ENCODE measurements at regions not wholly inside any gene's neighbourhood (a gene's known extent, or its start where the extent isn't known, plus 50 kb on each side); places are given as distances from the start of the nearest gene placed in this dataset.

GRCh38 chr13:99867535-99868257 is 103.9 kb downstream of the ZIC5 start:
- ChIA-PET POLR2A (no interaction called here), CTCF (no interaction called here)
- Mint-ChIP-seq H3K27ac (no peak overlapping the region), H3K27me3 (no peaks in the 10 kb centered on the region), H3K9me3 (no peaks in the 10 kb centered on the region), H3K36me3 (no peaks in the 10 kb centered on the region), H3K4me3 (no peak overlapping the region), H3K4me1 (ENCODE audit: low read depth) (no peaks in the 10 kb centered on the region)
- intact Hi-C loops (cut with micrococcal nuclease) = no loop called here
- no peak for DNase-seq

- H3K27me3 Mint-ChIP-seq = peaks cover 1% of the 10 kb centered on the region
- no peak for DNase-seq
- ChIA-PET CTCF (no interaction called here), POLR2A (no interaction called here)
- no peak overlapping the region for H3K4me3 Mint-ChIP-seq
- no peaks in the 10 kb centered on the region for H3K36me3 Mint-ChIP-seq
- H3K4me1 Mint-ChIP-seq (ENCODE audit: low read depth) = no peaks in the 10 kb centered on the region
- H3K27ac Mint-ChIP-seq = no peak overlapping the region
- H3K9me3 Mint-ChIP-seq = no peaks in the 10 kb centered on the region
- intact Hi-C loops (cut with micrococcal nuclease) = no loop called here
Observed at GRCh38 chr13:99866781-99867180, 104.8 kb downstream of the ZIC5 start.

DNA sequence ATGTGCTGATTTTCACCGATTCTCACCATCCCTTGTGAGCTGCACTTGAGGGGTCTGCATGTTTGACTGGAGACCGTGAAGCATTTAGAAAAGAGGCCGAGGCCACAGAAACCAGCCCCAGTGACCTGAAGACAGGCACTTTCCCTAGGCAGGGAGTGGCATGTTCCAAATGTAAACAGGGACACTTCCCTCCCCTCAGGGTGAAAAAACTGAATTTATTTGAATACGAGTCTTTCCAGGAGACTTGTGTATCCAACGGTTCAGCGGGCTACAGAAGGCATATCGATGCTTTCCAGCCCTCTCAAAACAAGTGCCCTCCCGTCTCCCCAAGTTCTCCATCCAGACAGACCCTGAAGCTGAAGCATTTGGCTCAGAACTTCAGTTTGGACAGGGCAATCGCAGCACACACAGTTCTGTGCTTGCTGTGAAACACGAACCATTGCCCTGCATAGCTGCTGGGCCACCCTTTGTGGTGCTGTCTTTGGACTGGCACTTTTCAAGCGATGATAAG is 106.1 kb downstream of the ZIC5 start:
- Mint-ChIP-seq H3K27me3 (peaks cover 3% of the 10 kb centered on the region), H3K27ac (no peak overlapping the region), H3K9me3 (no peaks in the 10 kb centered on the region), H3K4me1 (ENCODE audit: low read depth) (no peaks in the 10 kb centered on the region), H3K36me3 (no peaks in the 10 kb centered on the region), H3K4me3 (no peak overlapping the region)
- no peak for DNase-seq
- intact Hi-C loops (cut with micrococcal nuclease) = no loop called here
- ChIA-PET POLR2A (no interaction called here), CTCF (interaction anchor here (1.4 kb wide), 1 partner anchor 35 kb away, joined by 3 read pairs; no protein-coding TSS in a partner anchor)

DNA sequence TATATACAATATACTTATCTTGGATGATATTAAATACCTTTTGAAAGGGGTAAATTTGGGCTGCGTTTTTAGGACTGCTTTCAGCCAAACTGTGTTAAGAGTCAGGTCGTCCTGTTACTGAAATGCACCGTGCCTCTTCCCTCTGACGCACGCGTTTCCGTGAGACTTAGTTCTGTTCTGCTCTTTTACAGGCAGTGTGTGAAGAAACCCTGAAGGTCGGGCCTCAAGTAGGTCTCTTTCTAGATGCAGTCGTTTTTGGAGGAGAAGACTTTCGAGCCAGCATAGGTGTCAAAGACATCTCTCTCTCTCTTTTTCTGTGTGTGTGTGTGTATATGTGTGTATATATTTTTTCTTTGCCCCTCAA is 107.0 kb downstream of the ZIC5 start:
- intact Hi-C loops (cut with micrococcal nuclease) = no loop called here
- H3K4me3 Mint-ChIP-seq = no peak overlapping the region
- H3K4me1 Mint-ChIP-seq (ENCODE audit: low read depth) = peaks cover 4% of the 10 kb centered on the region
- no peak for DNase-seq
- H3K9me3 Mint-ChIP-seq = no peaks in the 10 kb centered on the region
- ChIA-PET CTCF (interaction anchor here (1.4 kb wide), 1 partner anchor 36 kb away, joined by 3 read pairs; no protein-coding TSS in a partner anchor), POLR2A (no interaction called here)
- H3K27ac Mint-ChIP-seq = no peak overlapping the region
- H3K36me3 Mint-ChIP-seq = peaks cover 4% of the 10 kb centered on the region
- H3K27me3 Mint-ChIP-seq = peaks cover 7% of the 10 kb centered on the region

GRCh38 chr13:99863789-99864626 is 107.6 kb downstream of the ZIC5 start:
- Mint-ChIP-seq H3K36me3 (peaks cover 5% of the 10 kb centered on the region), H3K27me3 (peaks cover 7% of the 10 kb centered on the region), H3K9me3 (no peaks in the 10 kb centered on the region), H3K4me1 (ENCODE audit: low read depth) (peaks cover 10% of the 10 kb centered on the region), H3K27ac (no peak overlapping the region), H3K4me3 (no peak overlapping the region)
- DNase-seq = no peak
- intact Hi-C loops (cut with micrococcal nuclease) = no loop called here
- POLR2A ChIA-PET = no interaction called here
- CTCF ChIA-PET = no interaction called here

- no peak overlapping the region for H3K4me3 Mint-ChIP-seq
- H3K36me3 Mint-ChIP-seq = peaks cover 5% of the 10 kb centered on the region
- intact Hi-C loops (cut with micrococcal nuclease) = no loop called here
- H3K4me1 Mint-ChIP-seq (ENCODE audit: low read depth) = peaks cover 15% of the 10 kb centered on the region
- DNase-seq = no peak
- no peaks in the 10 kb centered on the region for H3K9me3 Mint-ChIP-seq
- ChIA-PET POLR2A (no interaction called here), CTCF (interaction anchor here (0.6 to 0.8 kb wide), 2 partner anchors 206 to 733 kb away, joined by 3 read pairs; no protein-coding TSS in a partner anchor)
- H3K27me3 Mint-ChIP-seq = peaks cover 14% of the 10 kb centered on the region
- H3K27ac Mint-ChIP-seq = no peak overlapping the region
Observed at GRCh38 chr13:99862244-99862643, 109.3 kb downstream of the ZIC5 start.

- H3K27ac Mint-ChIP-seq = no peak overlapping the region
- no peaks in the 10 kb centered on the region for H3K9me3 Mint-ChIP-seq
- no peak overlapping the region for H3K4me3 Mint-ChIP-seq
- intact Hi-C loops (cut with micrococcal nuclease) = no loop called here
- DNase-seq = no peak
- H3K27me3 Mint-ChIP-seq = peaks cover 14% of the 10 kb centered on the region
- H3K4me1 Mint-ChIP-seq (ENCODE audit: low read depth) = peaks cover 15% of the 10 kb centered on the region
- ChIA-PET CTCF (interaction anchor here (0.6 to 0.8 kb wide), 2 partner anchors 205 to 733 kb away, joined by 3 read pairs; no protein-coding TSS in a partner anchor), POLR2A (no interaction called here)
- peaks cover 5% of the 10 kb centered on the region for H3K36me3 Mint-ChIP-seq
Observed at GRCh38 chr13:99861771-99862170, 109.8 kb downstream of the ZIC5 start.

- Mint-ChIP-seq H3K4me3 (no peak overlapping the region), H3K36me3 (peaks cover 5% of the 10 kb centered on the region), H3K9me3 (no peaks in the 10 kb centered on the region), H3K27ac (no peak overlapping the region), H3K27me3 (peaks cover 14% of the 10 kb centered on the region), H3K4me1 (ENCODE audit: low read depth) (peaks cover 15% of the 10 kb centered on the region)
- ChIA-PET CTCF (interaction anchor here (0.9 kb wide), 1 partner anchor 204 kb away, joined by 3 read pairs; no protein-coding TSS in a partner anchor), POLR2A (no interaction called here)
- intact Hi-C loops (cut with micrococcal nuclease) = no loop called here
- no peak for DNase-seq
Observed at GRCh38 chr13:99860745-99861144, 110.8 kb downstream of the ZIC5 start.

DNA sequence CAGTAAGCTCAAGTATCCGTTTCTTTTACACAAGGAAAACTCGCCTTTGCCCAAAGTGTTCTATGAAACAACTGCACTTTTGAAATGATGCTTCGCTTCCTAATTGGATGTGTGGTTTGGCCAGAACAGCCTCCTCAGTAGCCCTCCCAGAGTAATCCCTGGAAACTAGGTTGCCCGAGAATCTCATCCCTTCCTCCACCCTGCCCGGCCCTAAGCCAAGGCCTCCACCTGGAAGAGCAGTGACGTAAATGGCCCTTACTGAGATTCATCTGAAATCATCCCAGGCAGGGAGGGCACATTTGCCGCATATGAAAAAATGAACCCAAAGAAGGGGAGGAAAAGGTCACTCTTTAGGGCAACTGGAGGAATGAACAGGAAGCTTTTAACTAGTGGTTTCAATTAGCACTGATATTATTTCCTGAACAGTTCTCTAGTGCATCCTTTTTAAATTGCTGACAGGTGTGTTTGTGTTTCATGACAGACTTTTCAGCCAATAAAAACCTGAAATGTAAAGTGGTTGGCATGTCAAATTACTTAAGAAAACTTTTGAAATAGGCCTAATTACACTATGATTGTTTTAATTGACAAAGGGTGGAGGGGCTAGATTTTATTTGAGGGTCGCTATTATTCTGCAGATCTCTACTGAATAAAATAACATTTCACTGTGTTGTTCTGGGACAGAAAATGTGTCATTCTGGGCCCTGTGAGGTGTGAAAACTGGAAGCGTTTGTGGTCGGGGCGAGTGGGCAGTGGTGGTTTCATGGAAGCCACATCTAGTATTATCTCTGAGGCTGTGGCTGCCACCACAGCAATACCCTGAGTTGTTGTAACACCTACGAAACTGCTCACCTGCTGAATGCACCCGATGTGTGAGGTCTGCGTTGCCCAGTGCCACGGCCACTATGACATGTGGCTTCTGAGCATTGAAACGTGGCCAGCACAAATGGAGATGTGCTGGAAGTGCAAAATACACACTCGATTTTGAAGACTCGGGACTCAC is 112.1 kb downstream of the ZIC5 start:
- Mint-ChIP-seq H3K4me1 (ENCODE audit: low read depth) (peaks cover 15% of the 10 kb centered on the region), H3K27ac (peak overlapping the region; percentile 41), H3K4me3 (no peak overlapping the region), H3K9me3 (no peaks in the 10 kb centered on the region), H3K36me3 (peaks cover 5% of the 10 kb centered on the region), H3K27me3 (peaks cover 14% of the 10 kb centered on the region)
- POLR2A ChIA-PET = interaction anchor here (0.9 kb wide), 1 partner anchor 41 kb away, joined by 3 read pairs; no protein-coding TSS in a partner anchor
- DNase-seq = peak; percentile 88
- intact Hi-C loops (cut with micrococcal nuclease) = loop anchor here (1.0 kb wide), 2 partner anchors 41 to 202 kb away; no protein-coding TSS in a partner anchor
- CTCF ChIA-PET = interaction anchor here (0.9 to 1.0 kb wide), 2 partner anchors 41 to 203 kb away, joined by 3 read pairs; no protein-coding TSS in a partner anchor

- peaks cover 15% of the 10 kb centered on the region for H3K4me1 Mint-ChIP-seq (ENCODE audit: low read depth)
- intact Hi-C loops (cut with micrococcal nuclease) = no loop called here
- no peak for DNase-seq
- H3K9me3 Mint-ChIP-seq = no peaks in the 10 kb centered on the region
- no peak overlapping the region for H3K4me3 Mint-ChIP-seq
- POLR2A ChIA-PET = no interaction called here
- H3K27me3 Mint-ChIP-seq = peaks cover 14% of the 10 kb centered on the region
- H3K36me3 Mint-ChIP-seq = peaks cover 5% of the 10 kb centered on the region
- no peak overlapping the region for H3K27ac Mint-ChIP-seq
- CTCF ChIA-PET = interaction anchor here (0.9 to 2.4 kb wide), 2 partner anchors 202 to 352 kb away, joined by 3 to 14 read pairs; no protein-coding TSS in a partner anchor
Observed at GRCh38 chr13:99857738-99858137, 113.8 kb downstream of the ZIC5 start.

- ChIA-PET POLR2A (no interaction called here), CTCF (interaction anchor here (0.7 to 2.4 kb wide), 2 partner anchors 185 to 200 kb away, joined by 3 to 14 read pairs; no protein-coding TSS in a partner anchor)
- DNase-seq = no peak
- Mint-ChIP-seq H3K4me3 (no peak overlapping the region), H3K4me1 (ENCODE audit: low read depth) (peaks cover 15% of the 10 kb centered on the region), H3K9me3 (no peaks in the 10 kb centered on the region), H3K27me3 (peaks cover 11% of the 10 kb centered on the region), H3K36me3 (peaks cover 5% of the 10 kb centered on the region), H3K27ac (no peak overlapping the region)
- intact Hi-C loops (cut with micrococcal nuclease) = no loop called here
Observed at GRCh38 chr13:99855526-99856420, 115.8 kb downstream of the ZIC5 start.

All from activated CD4-positive, alpha-beta memory T cell treated with anti-CD3 and anti-CD28 coated beads for 36 hours (primary cell).